CD4-positive, CD25-positive, alpha-beta regulatory T cell (primary cell): ENCODE measurements at regions not wholly inside any gene's neighbourhood (a gene's known extent, or its start where the extent isn't known, plus 50 kb on each side); places are given as distances from the start of the nearest gene placed in this dataset.

Experiments
- ATAC-seq, 2 donors: fragments of 150-1000 bp; cut with Tn5 transposase; one replicate each; pipeline ENCODE4 v1.10.0; 2021; ENCODE audit warnings: low read depth in 2 of 2, moderate number of reproducible peaks in 2 of 2, moderate library complexity in 1 of 2
- DNase-seq, 3 donors: peaks; one replicate each; pipeline versions ENCODE4 v3.0.0 to v3.0.0-alpha.2; 2012 to 2022; ENCODE audit warnings: mixed read lengths in 1 of 3
- H3K27ac ChIP-seq: one replicate; pipeline ENCODE4 v1.7.0; 2013; ENCODE audit warnings: mild to moderate bottlenecking, low read length; ENCODE audit not compliant: insufficient read depth, poor library complexity, severe bottlenecking
- H3K27me3 ChIP-seq: one replicate; pipeline ENCODE4 v1.7.0; 2013; ENCODE audit warnings: low read length; ENCODE audit not compliant: control insufficient read depth, insufficient read depth
- H3K36me3 ChIP-seq: one replicate; pipeline ENCODE4 v1.7.0; 2013; ENCODE audit warnings: mild to moderate bottlenecking, low read length, moderate library complexity; ENCODE audit not compliant: control insufficient read depth, insufficient read depth
- H3K4me1 ChIP-seq: 2 replicates; pipeline ENCODE4 v1.7.0; 2013; ENCODE audit warnings: mild to moderate bottlenecking, low read length; ENCODE audit not compliant: insufficient read depth, control insufficient read depth, poor library complexity, severe bottlenecking
- H3K4me3 ChIP-seq: one replicate; pipeline ENCODE4 v1.7.0; 2013; ENCODE audit warnings: low read depth, mild to moderate bottlenecking, low read length, moderate library complexity
- H3K9me3 ChIP-seq, 2 experiments: 1 replicate in 1 of 2; 2 replicates in 1 of 2; pipeline ENCODE4 v1.7.0; 2013; ENCODE audit warnings: low read length in 2 of 2, mild to moderate bottlenecking in 1 of 2, moderate library complexity in 1 of 2; ENCODE audit not compliant: control insufficient read depth in 2 of 2
- H3K27ac Mint-ChIP-seq, 3 donors: one replicate each; pipeline ENCODE4 v1.8.0; 2020 to 2022; ENCODE audit warnings: mild to moderate bottlenecking in 3 of 3, mixed read lengths in 3 of 3, moderate library complexity in 2 of 3
- H3K27me3 Mint-ChIP-seq: one replicate; pipeline ENCODE4 v1.8.0; 2022; ENCODE audit warnings: mild to moderate bottlenecking, mixed read lengths
- H3K36me3 Mint-ChIP-seq: one replicate; pipeline ENCODE4 v1.8.0; 2020; ENCODE audit warnings: mixed read lengths
- H3K4me1 Mint-ChIP-seq, 4 donors: one replicate each; pipeline ENCODE4 v1.8.0; 2020 to 2022; ENCODE audit warnings: mixed read lengths in 4 of 4, mild to moderate bottlenecking in 1 of 4
- H3K4me3 Mint-ChIP-seq, 4 donors: one replicate each; pipeline ENCODE4 v1.8.0; 2020 to 2022; ENCODE audit warnings: mild to moderate bottlenecking in 4 of 4, mixed read lengths in 4 of 4, moderate library complexity in 3 of 4
- H3K9me3 Mint-ChIP-seq, 7 donors: one replicate each; pipeline ENCODE4 v1.8.0; 2020 to 2022; ENCODE audit warnings: mixed read lengths in 7 of 7, mild to moderate bottlenecking in 3 of 7, moderate library complexity in 2 of 7

DNA sequence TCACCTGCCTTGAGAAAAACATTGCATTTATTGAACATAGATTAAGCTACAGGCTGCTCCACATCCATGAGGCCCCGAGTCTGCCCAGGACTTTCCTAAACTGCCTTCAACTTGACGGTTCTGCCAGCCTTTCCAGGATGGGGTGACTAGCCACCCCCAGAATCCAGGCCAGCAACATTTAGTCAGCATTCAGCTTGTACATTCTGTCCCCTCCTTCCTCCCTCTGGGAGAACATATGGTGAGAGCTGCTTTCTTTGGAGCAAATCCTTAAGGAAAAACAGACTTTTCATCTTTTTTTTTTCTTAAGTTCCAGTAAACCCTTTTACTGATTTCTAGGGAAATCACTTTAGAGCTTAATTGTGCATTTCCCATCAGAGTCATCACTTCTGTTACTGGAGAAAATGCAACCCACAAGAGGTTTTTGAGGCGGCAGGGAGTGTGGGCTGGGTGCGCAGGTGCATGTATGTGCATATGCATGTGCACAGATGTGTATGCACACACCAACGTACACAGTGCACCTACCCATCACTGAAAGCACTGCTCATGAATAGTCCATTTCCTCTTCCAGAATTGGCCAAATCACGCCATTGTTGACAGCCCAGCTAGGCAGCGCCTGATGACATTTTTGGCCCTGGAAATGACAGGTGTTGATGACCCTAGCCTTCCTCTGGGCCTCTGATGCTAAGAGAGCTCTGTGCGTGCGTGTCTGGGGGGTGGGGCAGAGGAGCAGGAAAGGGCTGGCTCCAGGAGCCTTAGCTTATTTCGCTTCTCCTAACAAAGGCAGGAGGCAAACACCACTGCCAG is 145.6 kb downstream of the HSD17B3 start:
- Histone ChIP-seq H3K9me3 (no peaks in the 10 kb centered on the region), H3K27ac (no peak overlapping the region), H3K4me1 (no peaks in the 10 kb centered on the region), H3K36me3 (no peaks in the 10 kb centered on the region), H3K27me3 (no peaks in the 10 kb centered on the region), H3K4me3 (no peak overlapping the region)
- Mint-ChIP-seq H3K27me3 (peaks cover 19% of the 10 kb centered on the region), H3K27ac (no peak overlapping the region), H3K4me3 (no peak overlapping the region), H3K4me1 (peaks cover 0 to 5% (median 4%) of the 10 kb centered on the region in 4 donors), H3K36me3 (no peaks in the 10 kb centered on the region), H3K9me3 (peaks cover 0 to 2% (median 0%) of the 10 kb centered on the region in 7 donors)
- ATAC-seq (no peak), DNase-seq (no peak)

GRCh38 chr9:96154081-96154480 is 147.9 kb downstream of the HSD17B3 start:
- Histone ChIP-seq H3K27ac (no peak overlapping the region), H3K4me3 (no peak overlapping the region), H3K36me3 (no peaks in the 10 kb centered on the region), H3K9me3 (no peaks in the 10 kb centered on the region), H3K4me1 (peaks cover 12% of the 10 kb centered on the region), H3K27me3 (peaks cover 5% of the 10 kb centered on the region)
- Mint-ChIP-seq H3K4me3 (no peak overlapping the region), H3K9me3 (peaks cover 0 to 1% (median 0%) of the 10 kb centered on the region in 7 donors), H3K27me3 (peaks cover 31% of the 10 kb centered on the region), H3K36me3 (no peaks in the 10 kb centered on the region), H3K4me1 (peaks cover 0 to 21% (median 17%) of the 10 kb centered on the region in 4 donors), H3K27ac (no peak overlapping the region)
- DNase-seq (no peak), ATAC-seq (no peak)

- H3K36me3 Mint-ChIP-seq = no peaks in the 10 kb centered on the region
- Histone ChIP-seq H3K9me3 (no peaks in the 10 kb centered on the region), H3K36me3 (no peaks in the 10 kb centered on the region), H3K27ac (no peak overlapping the region), H3K4me1 (peaks cover 12% of the 10 kb centered on the region), H3K27me3 (peaks cover 5% of the 10 kb centered on the region), H3K4me3 (no peak overlapping the region)
- no peaks in the 10 kb centered on the region for H3K9me3 Mint-ChIP-seq
- no peak overlapping the region for H3K4me3 Mint-ChIP-seq
- H3K27ac Mint-ChIP-seq = no peak overlapping the region
- H3K27me3 Mint-ChIP-seq = peaks cover 25% of the 10 kb centered on the region
- no peak for ATAC-seq
- peaks cover 0 to 17% (median 13%) of the 10 kb centered on the region in 4 donors for H3K4me1 Mint-ChIP-seq
- no peak for DNase-seq
These were observed 149.4 kb downstream of the HSD17B3 start for GRCh38 chr9:96152550-96152949.

DNA sequence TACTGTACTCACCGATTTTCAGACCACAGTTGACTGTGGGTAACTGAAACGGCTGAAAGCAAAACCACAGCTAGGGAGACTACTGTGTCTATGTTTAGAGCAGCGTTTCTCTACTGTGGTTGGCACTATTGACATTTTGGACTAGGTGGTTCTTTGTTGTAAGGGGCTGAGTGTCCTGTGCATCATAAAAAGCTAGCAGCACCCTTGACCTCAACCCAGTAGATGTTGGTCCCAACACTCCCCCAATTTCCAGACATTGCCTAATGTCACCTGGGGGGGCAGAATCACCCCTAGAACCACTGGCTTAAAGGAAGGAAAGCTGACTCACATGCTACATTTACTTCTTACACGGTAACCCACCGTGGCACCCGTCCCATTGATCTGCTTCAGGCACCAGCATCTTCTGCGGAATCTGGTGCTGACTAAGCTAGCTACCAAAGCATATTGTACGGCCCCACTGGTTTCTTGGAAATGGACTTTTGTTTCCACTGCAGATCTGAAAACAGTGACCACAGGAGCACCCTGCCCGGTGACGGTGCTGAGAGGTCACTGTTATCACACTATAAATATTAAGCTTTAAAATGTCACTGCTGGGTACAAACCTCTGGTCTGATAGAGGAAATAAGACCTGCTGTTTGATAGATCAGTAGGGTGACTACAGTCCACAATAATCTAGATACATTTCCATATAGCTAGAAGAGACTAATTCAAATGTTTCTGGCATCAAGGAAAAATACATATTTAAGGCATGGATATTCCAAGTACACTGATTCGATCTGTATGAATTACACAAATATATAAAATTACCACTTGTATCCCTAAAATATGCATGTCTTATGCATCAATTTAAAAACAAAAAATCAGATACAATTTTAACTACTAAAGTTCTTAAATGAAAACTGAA is 151.4 kb downstream of the HSD17B3 start:
- no peaks in the 10 kb centered on the region for H3K9me3 ChIP-seq
- peak overlapping the region in 3 of 4 donors; percentile 5 to 74 (median 32) for H3K4me3 Mint-ChIP-seq
- peak in 1 of 3 donors; percentile 38 for DNase-seq
- no peaks in the 10 kb centered on the region for H3K9me3 Mint-ChIP-seq
- H3K27ac ChIP-seq = no peak overlapping the region
- H3K36me3 ChIP-seq = no peaks in the 10 kb centered on the region
- peaks cover 5% of the 10 kb centered on the region for H3K27me3 ChIP-seq
- peaks cover 12% of the 10 kb centered on the region for H3K4me1 ChIP-seq
- peaks cover 0 to 24% (median 16%) of the 10 kb centered on the region in 4 donors for H3K4me1 Mint-ChIP-seq
- peak; percentile 59 to 74 for ATAC-seq
- H3K27me3 Mint-ChIP-seq = peaks cover 34% of the 10 kb centered on the region
- H3K27ac Mint-ChIP-seq = no peak overlapping the region
- peak overlapping the region; percentile 43 for H3K4me3 ChIP-seq
- H3K36me3 Mint-ChIP-seq = no peaks in the 10 kb centered on the region

DNA sequence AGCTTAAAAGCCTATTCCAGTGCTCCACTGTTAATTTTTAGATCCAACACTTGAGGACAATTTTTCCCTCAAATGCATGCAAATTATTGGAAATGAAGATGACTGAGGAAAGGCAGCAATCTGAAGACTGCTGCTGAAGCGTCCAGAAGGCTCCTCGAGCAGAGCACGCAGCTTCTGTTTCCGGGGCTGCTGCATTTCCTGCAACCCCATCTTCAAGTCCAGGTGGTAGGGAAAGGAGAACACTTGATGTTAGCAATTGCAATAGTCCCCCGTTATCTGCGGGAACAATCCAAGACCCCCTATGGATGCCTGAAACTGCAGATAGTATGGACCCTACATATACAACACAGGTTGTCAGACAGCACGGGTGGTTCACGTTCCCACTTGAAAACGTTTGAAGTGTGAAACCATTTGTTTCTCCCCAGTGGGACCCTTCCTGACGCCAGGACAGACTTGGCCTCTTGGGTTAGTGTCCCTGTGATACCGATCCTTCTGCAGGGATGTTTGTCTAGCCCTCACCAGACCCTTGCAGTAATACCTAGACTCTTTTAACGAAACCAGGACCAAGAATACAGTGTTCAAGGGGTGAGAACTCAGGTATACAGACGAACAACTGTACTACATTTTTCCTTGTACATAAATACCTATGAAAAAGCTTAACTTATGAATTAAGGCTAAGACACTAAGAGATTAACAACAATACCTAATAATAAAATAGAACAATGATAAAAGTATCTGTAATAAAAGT is 152.3 kb downstream of the HSD17B3 start:
- Histone ChIP-seq H3K4me1 (peaks cover 12% of the 10 kb centered on the region), H3K36me3 (no peaks in the 10 kb centered on the region), H3K9me3 (no peaks in the 10 kb centered on the region), H3K27me3 (peaks cover 5% of the 10 kb centered on the region), H3K4me3 (peak overlapping the region; percentile 43), H3K27ac (no peak overlapping the region)
- Mint-ChIP-seq H3K4me3 (peak overlapping the region in 3 of 4 donors; percentile 5 to 74 (median 60)), H3K9me3 (no peaks in the 10 kb centered on the region), H3K4me1 (peaks cover 0 to 24% (median 16%) of the 10 kb centered on the region in 4 donors), H3K27ac (peak overlapping the region in 1 of 3 donors; percentile 68), H3K36me3 (no peaks in the 10 kb centered on the region), H3K27me3 (peaks cover 34% of the 10 kb centered on the region)
- peak in 1 of 3 donors; percentile 28 for DNase-seq
- peak in 1 of 2 donors; percentile 12 for ATAC-seq

- H3K4me3 ChIP-seq = no peak overlapping the region
- peaks cover 0 to 24% (median 16%) of the 10 kb centered on the region in 4 donors for H3K4me1 Mint-ChIP-seq
- H3K4me3 Mint-ChIP-seq = peak overlapping the region in 1 of 4 donors; percentile 74
- H3K27ac ChIP-seq = no peak overlapping the region
- H3K4me1 ChIP-seq = peaks cover 12% of the 10 kb centered on the region
- peaks cover 8% of the 10 kb centered on the region for H3K27me3 ChIP-seq
- peaks cover 29% of the 10 kb centered on the region for H3K27me3 Mint-ChIP-seq
- H3K36me3 Mint-ChIP-seq = no peaks in the 10 kb centered on the region
- no peaks in the 10 kb centered on the region for H3K9me3 ChIP-seq
- ATAC-seq (no peak), DNase-seq (no peak)
- H3K9me3 Mint-ChIP-seq = no peaks in the 10 kb centered on the region
- H3K27ac Mint-ChIP-seq = no peak overlapping the region
- H3K36me3 ChIP-seq = no peaks in the 10 kb centered on the region
These were observed 153.1 kb downstream of the HSD17B3 start for GRCh38 chr9:96148634-96149532.
